ENCODE measurements at regions not wholly inside any gene's neighbourhood (a gene's known extent, or its start where the extent isn't known, plus 50 kb on each side); places are given as distances from the start of the nearest gene placed in this dataset.
"Not testable (repeated sequence)": the region's sequence is repeated elsewhere in the genome, so short reads cannot be mapped to it uniquely, and the experiment has no call there.

DNA sequence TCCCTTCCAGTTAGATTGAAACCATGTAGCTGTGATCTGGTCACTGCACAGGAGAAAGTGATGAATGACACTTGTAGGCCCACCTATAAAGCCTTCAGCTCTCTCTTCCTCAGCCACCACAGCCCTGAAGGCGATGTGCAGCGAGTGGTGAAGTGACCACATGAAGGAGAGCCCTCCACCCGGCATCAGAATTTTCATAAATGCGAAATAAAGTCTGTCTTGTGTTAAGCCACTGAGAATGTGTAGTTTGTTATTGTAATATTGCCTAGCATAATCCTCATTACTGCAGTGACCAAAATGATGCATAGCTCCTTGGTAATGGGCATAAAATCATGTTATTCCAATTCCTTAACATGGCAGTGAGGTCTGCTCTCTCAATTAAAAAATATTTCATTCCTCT is 122.1 kb upstream of the LYPLAL1 start:
- no peaks in the 10 kb centered on the region for H3K36me3 Mint-ChIP-seq (ENCODE audit: low read depth)
- no peaks in the 10 kb centered on the region for H3K9me3 Mint-ChIP-seq
- H3K4me1 Mint-ChIP-seq (ENCODE audit: low read depth) = no peaks in the 10 kb centered on the region
- no peaks in the 10 kb centered on the region for H3K27me3 Mint-ChIP-seq (ENCODE audit: low read depth)
- DNase-seq (ENCODE audit: low spot score) = no peak
- no peak overlapping the region for H3K4me3 Mint-ChIP-seq
- no peak overlapping the region for H3K27ac Mint-ChIP-seq

DNA sequence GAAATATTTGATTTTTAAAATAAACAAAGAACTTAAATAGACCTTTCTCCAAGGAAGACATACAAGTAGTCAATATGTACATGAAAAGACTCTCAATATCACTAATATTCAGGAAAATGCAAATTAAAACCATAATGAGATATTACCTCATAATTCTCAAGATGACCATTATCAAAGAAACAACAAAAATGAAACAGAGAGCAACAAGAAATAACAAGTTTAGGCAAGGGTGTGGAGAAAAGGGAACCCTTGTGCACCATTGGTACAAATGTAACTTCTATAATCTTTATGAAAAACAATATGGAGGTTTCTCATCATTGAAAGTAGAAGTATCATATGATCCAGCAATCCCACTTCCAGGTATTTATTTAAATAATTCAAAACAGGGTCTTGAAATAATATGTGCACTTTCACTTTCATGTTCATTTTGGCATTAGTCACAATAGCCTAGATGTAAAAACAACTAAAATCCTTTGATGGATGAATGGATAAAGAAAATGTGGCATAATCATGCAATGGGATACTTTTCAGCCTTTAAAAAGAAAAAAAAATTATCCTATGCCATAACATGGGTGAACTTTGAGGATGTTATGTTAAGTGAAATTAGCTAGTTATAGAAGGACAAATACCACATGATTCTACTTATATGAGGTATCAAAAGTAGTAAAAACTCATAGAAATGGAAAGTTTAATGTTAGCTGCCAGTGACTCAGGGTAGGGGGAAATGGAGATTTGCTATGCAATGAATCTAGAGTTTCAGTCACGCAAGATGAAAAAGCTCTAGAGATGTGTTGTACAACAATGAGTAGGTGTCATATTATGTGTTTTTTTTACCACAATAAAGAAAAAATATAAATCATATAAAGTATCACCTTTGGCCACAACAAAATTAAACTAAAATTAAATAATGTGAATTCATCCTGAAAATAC is 114.5 kb upstream of the LYPLAL1 start:
- H3K4me3 Mint-ChIP-seq = no peak overlapping the region
- no peak overlapping the region for H3K27ac Mint-ChIP-seq
- no peaks in the 10 kb centered on the region for H3K9me3 Mint-ChIP-seq
- H3K4me1 Mint-ChIP-seq (ENCODE audit: low read depth) = no peaks in the 10 kb centered on the region
- no peaks in the 10 kb centered on the region for H3K36me3 Mint-ChIP-seq (ENCODE audit: low read depth)
- DNase-seq (ENCODE audit: low spot score) = no peak
- no peaks in the 10 kb centered on the region for H3K27me3 Mint-ChIP-seq (ENCODE audit: low read depth)

DNA sequence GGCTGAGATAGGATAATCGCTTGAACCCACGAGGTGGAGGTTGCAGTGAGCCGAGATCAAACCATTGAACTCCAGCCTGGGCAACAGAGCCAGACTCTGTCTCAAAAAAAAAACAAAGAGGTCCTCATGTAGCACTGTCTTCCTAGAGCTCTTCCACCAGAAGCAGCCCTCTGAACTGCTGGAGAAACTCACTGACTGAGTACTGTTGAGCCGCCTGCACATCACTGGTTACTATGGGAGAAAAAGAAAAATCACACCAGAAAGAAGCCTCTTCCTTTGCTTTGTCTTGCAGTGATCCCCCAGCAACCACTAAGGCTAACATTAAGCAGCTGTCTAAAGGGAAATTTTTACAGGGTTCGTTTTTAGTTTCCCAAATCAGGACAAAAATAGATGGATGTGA is 112.9 kb upstream of the LYPLAL1 start:
- Mint-ChIP-seq H3K27me3 (ENCODE audit: low read depth) (no peaks in the 10 kb centered on the region), H3K4me3 (no peak overlapping the region), H3K4me1 (ENCODE audit: low read depth) (no peaks in the 10 kb centered on the region), H3K9me3 (no peaks in the 10 kb centered on the region), H3K27ac (no peak overlapping the region), H3K36me3 (ENCODE audit: low read depth) (no peaks in the 10 kb centered on the region)
- no peak for DNase-seq (ENCODE audit: low spot score)

DNA sequence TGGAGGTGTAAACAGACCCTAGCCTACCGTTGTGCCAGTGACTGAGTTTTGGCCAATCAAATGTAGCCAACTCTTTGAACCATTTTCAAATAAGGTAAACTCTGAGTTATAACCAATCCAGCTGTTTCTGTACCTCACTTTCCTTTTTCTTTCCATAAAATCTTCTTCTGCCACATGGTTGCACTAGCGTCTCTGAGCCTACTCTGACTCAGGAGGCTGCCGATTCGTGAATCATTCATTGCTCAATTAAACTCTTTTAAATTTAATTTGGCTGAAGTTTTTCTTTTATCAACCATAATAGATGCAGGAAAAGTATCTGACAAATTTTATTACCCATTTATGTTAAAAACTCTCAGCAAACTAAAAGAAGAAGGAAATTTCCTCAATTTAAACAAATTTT is 111.5 kb upstream of the LYPLAL1 start:
- H3K4me3 Mint-ChIP-seq = no peak overlapping the region
- H3K9me3 Mint-ChIP-seq = no peaks in the 10 kb centered on the region
- no peak overlapping the region for H3K27ac Mint-ChIP-seq
- no peaks in the 10 kb centered on the region for H3K36me3 Mint-ChIP-seq (ENCODE audit: low read depth)
- DNase-seq (ENCODE audit: low spot score) = no peak
- H3K4me1 Mint-ChIP-seq (ENCODE audit: low read depth) = no peaks in the 10 kb centered on the region
- no peaks in the 10 kb centered on the region for H3K27me3 Mint-ChIP-seq (ENCODE audit: low read depth)

DNA sequence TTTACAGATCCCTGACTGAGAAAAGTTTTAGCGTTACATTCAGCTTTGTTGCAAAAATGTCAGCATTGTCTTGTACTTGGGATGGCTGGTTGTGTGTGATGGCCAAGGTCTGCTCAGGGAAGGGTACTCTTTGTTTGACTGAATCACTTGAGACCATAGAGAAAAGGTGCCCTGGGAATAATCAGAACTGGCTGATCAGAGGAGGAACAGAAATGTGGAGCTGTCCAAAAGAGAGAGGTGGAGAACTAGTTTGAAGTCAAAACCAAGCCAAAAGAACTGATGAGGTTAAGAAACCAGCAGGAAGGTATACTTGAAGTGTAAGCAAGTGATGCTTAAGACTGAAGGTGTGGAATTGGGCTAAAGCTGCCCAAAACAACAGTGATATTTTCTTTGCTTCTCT is 107.6 kb upstream of the LYPLAL1 start:
- Mint-ChIP-seq H3K27ac (no peak overlapping the region), H3K9me3 (peaks cover 7% of the 10 kb centered on the region), H3K4me1 (ENCODE audit: low read depth) (no peaks in the 10 kb centered on the region), H3K36me3 (ENCODE audit: low read depth) (no peaks in the 10 kb centered on the region), H3K27me3 (ENCODE audit: low read depth) (no peaks in the 10 kb centered on the region), H3K4me3 (no peak overlapping the region)
- no peak for DNase-seq (ENCODE audit: low spot score)

DNA sequence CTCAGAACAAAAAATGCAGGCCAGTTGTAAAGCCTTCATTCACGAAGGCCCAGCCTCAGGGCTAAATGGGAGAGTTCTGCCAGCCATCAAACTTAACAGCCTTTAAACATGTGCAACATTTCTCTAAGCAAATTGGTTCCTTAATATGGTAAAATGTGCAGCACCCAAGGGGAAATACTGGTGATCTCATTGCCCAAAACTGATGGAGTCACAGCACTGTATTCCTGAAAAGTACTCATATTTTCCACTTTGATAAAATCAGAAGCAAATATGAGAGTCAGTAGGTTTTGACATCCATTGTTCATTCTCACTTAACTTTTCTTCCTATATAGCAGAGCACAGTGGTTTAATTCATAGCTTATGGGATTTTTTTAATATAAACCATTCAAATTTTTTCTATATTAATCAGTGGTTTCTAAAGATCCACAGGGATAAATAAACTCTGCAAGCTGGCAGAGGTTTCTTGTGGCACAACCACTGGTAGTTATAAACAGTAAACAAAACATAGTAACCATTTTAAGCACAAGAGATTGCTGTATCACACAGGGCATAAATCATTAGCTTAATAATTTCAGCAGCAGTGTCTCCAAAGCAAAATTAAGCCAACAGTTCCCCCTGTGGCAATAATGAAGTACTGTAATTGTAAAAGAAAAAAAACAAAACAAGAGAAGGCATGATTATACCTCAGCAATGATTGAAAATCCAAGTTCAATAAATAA is 106.9 kb upstream of the LYPLAL1 start:
- Mint-ChIP-seq H3K9me3 (peaks cover 7% of the 10 kb centered on the region), H3K4me3 (no peak overlapping the region), H3K36me3 (ENCODE audit: low read depth) (no peaks in the 10 kb centered on the region), H3K4me1 (ENCODE audit: low read depth) (no peaks in the 10 kb centered on the region), H3K27ac (no peak overlapping the region), H3K27me3 (ENCODE audit: low read depth) (no peaks in the 10 kb centered on the region)
- DNase-seq (ENCODE audit: low spot score) = no peak

DNA sequence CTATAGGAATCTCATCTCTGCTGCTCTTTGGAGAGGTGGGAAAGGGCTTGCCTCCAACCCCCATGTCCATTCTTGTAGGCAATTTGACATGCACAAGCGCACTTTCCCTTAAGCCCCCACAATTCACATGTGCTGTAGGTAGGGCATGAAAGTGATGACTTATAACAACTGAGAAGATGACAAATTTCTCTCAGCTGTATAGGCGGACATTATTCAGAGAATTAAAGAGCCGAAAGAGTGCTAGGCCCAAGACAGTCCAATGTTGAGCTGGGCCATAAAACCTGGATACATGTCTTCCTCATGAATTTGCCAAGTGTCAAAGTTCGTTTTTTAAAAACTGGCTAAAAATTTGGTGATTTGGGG is 106.3 kb upstream of the LYPLAL1 start:
- Mint-ChIP-seq H3K27me3 (ENCODE audit: low read depth) (no peaks in the 10 kb centered on the region), H3K36me3 (ENCODE audit: low read depth) (no peaks in the 10 kb centered on the region), H3K4me1 (ENCODE audit: low read depth) (no peaks in the 10 kb centered on the region), H3K4me3 (no peak overlapping the region), H3K9me3 (peaks cover 7% of the 10 kb centered on the region), H3K27ac (no peak overlapping the region)
- DNase-seq (ENCODE audit: low spot score) = no peak

DNA sequence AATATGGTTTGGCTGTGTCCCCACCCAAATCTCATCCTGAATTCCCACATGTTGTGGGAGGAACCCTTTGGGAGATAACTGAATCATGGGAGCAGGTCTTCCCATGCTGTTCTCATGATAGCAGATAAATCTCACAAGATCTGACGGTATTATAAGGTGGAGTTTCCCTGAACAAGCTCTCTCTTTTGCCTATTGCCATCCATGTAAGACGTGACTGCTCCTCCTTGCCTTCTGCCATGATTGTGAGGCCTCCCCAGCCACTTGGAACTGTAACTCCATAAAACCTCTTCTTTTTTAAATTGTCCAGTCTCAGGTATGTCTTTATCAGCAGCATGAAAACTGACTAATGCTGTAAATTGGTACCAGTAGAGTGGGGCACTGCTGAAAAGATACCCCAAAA is 103.3 kb upstream of the LYPLAL1 start:
- DNase-seq (ENCODE audit: low spot score); H3K4me1 Mint-ChIP-seq (ENCODE audit: low read depth); H3K27ac Mint-ChIP-seq; H3K9me3 Mint-ChIP-seq; H3K4me3 Mint-ChIP-seq; H3K36me3 Mint-ChIP-seq (ENCODE audit: low read depth); H3K27me3 Mint-ChIP-seq (ENCODE audit: low read depth): not testable (repeated sequence)

DNA sequence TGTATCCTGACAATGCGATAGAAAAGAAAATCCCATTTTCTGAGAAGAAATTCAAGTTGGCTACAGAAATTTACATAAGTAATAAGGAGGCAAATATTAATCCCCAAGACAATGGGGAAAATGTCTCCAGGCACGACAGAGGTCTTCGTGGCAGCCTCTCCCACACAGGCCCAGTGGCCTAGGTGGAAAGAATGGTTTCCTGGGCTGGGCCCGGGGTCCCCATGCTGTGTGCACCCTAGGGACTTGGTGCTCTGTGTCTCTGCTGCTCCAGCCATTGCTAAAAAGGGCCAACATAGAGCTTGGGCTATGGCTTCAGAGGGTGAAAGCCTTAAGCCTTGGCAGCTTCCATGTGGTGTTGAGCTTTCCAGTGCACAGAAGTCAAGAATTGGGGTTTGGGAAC is 102.5 kb upstream of the LYPLAL1 start:
- H3K9me3 Mint-ChIP-seq = peaks cover 7% of the 10 kb centered on the region
- H3K27ac Mint-ChIP-seq = no peak overlapping the region
- no peaks in the 10 kb centered on the region for H3K36me3 Mint-ChIP-seq (ENCODE audit: low read depth)
- DNase-seq (ENCODE audit: low spot score) = no peak
- H3K4me3 Mint-ChIP-seq = no peak overlapping the region
- no peaks in the 10 kb centered on the region for H3K4me1 Mint-ChIP-seq (ENCODE audit: low read depth)
- no peaks in the 10 kb centered on the region for H3K27me3 Mint-ChIP-seq (ENCODE audit: low read depth)

DNA sequence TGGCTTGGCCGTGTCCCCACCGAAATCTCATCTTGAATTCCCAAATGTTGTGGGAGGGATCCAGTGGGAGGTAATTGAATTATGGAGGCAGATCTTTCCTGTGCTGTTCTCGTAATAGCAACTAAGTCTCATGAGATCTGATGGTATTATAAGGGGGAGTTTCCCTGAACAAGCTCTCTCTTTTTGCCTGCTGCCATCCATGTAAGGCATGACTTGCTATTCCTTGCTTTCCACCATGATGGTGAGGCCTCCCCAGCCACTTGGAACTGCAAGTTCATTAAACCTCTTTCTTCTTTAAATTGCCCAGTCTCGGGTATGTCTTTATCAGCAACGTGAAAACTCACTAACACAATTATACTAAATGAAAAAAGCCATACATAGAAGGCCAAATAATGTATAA is 101.3 kb upstream of the LYPLAL1 start:
- Mint-ChIP-seq H3K9me3 (peaks cover 7% of the 10 kb centered on the region), H3K27ac (no peak overlapping the region), H3K27me3 (ENCODE audit: low read depth) (no peaks in the 10 kb centered on the region), H3K36me3 (ENCODE audit: low read depth) (no peaks in the 10 kb centered on the region), H3K4me1 (ENCODE audit: low read depth) (no peaks in the 10 kb centered on the region), H3K4me3 (no peak overlapping the region)
- DNase-seq (ENCODE audit: low spot score) = no peak

DNA sequence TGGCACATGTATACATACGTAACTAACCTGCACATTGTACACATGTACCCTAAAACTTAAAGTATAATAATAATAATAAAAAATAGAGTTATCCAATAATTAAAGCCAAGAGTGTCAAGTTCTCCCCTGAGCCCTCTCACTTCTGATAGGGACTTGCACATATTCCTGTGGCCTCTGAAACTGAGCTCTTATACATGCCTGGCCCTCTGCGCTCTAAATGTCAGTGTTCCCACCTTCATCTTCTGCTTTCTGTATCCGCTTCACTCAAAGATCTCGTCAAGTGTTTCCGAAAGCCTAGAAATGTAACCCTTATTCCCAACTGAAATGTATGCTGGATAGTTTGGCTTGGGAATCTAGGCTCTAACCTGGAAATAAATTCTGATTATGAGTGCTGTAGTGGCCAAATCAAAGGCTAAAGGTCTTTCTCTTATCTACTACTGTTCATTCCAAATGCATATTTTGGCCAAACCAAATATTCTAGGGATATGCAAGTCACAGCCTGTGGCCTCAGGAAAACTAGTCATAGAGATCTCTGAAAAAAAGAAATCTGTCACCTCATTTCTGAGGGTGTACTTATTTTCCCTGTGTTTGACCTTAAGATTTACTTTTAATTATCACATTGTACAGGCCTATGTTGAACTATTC is 99.5 kb upstream of the LYPLAL1 start:
- Mint-ChIP-seq H3K36me3 (ENCODE audit: low read depth) (no peaks in the 10 kb centered on the region), H3K4me3 (no peak overlapping the region), H3K4me1 (ENCODE audit: low read depth) (no peaks in the 10 kb centered on the region), H3K27ac (no peak overlapping the region), H3K27me3 (ENCODE audit: low read depth) (no peaks in the 10 kb centered on the region), H3K9me3 (peaks cover 7% of the 10 kb centered on the region)
- DNase-seq (ENCODE audit: low spot score) = no peak

DNA sequence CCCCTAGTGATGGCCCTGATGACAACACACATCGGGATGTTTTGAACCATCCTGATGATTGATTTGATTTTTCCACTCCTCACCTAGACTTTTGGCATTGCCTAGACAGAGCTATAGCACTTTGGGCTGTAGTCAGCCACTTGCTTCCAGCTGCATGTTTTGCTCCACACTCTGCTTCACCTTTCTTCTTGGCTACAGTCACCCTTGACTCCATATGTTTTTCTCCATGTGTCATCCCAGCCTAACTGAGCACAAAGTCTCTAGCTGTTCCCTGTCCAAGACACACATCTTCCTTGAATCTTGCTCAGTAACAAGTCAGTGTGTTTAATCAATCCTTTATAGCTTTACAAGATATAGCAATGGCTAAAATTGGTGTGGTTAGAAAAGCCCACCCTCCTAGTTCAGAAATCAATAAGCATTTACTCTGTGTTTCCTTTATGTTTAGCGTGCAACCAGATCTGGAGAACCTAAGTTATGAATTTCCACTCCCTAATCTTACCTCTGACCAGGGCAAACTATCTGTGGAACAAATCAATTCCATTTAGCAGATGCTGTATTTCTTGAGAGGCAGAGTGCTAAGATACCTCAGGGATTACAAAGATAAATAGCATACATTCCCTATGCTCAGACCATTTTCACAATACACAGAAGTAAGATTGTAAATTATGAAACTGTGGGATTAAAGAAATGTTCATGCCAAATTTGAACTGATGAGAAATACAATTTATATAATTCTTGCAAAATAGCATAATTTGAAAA is 98.4 kb upstream of the LYPLAL1 start:
- no peak for DNase-seq (ENCODE audit: low spot score)
- Mint-ChIP-seq H3K4me3 (no peak overlapping the region), H3K27ac (no peak overlapping the region), H3K27me3 (ENCODE audit: low read depth) (no peaks in the 10 kb centered on the region), H3K36me3 (ENCODE audit: low read depth) (no peaks in the 10 kb centered on the region), H3K9me3 (peaks cover 7% of the 10 kb centered on the region), H3K4me1 (ENCODE audit: low read depth) (no peaks in the 10 kb centered on the region)

DNA sequence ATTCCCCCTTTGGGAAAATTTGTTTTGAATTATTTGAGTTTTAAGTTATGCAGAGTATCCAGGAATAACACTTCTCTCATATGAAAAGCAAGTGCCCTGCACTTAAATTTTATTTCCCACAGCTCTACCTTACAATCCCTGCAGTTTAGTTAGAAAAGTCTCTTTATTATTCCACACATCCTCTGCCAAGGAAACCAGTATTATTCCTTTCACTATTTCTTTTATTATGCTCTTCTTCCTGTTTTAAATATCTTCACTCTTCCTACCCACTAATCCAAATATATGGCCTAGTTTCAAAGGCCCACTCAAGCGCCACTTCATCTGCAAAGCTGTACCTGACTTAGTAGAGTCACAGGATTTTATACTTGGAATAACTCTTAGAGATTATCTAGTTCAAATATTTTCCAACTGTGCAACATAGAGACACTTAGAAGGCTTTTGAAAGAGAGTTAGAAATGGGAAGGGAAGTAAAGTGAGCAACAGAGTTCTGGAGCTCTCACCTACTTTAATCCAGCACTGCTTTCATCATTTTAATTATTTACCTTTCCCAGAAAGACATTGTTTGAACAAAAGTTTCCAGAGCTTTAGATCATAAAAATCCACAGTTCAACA is 97.2 kb upstream of the LYPLAL1 start:
- no peak overlapping the region for H3K4me3 Mint-ChIP-seq
- no peak for DNase-seq (ENCODE audit: low spot score)
- H3K27ac Mint-ChIP-seq = no peak overlapping the region
- no peaks in the 10 kb centered on the region for H3K27me3 Mint-ChIP-seq (ENCODE audit: low read depth)
- no peaks in the 10 kb centered on the region for H3K36me3 Mint-ChIP-seq (ENCODE audit: low read depth)
- no peaks in the 10 kb centered on the region for H3K4me1 Mint-ChIP-seq (ENCODE audit: low read depth)
- no peaks in the 10 kb centered on the region for H3K9me3 Mint-ChIP-seq

Measured in T-helper 2 cell treated with Interferon-gamma antibody and Interleukin-4, amounts not matched to agents 5 μg/mL and 100 μg/mL, for 36 hours (primary cell).